HCT116 (cell line): ENCODE measurements at regions not wholly inside any gene's neighbourhood (a gene's known extent, or its start where the extent isn't known, plus 50 kb on each side); places are given as distances from the start of the nearest gene placed in this dataset.

ENCODE experiments used
- ATF3 ChIP-seq: IDR thresholded peaks from 2 replicates; pipeline ENCODE4 v1.6.1; 2012
- EZH2 ChIP-seq: fragments of 200-600 bp; sonication (generic); IDR thresholded peaks from 2 replicates; pipeline ENCODE4 v1.6.1; 2017; ENCODE audit warnings: antibody characterized with exemption, mixed run types
- EZH2phosphoT487 ChIP-seq: fragments of 200-600 bp; IDR thresholded peaks from 2 replicates; pipeline ENCODE4 v1.6.1; 2018; ENCODE audit warnings: antibody characterized with exemption, borderline replicate concordance
- JUND ChIP-seq: IDR thresholded peaks from 2 replicates; pipeline ENCODE4 v1.6.1; 2012
- POLR2A ChIP-seq: IDR thresholded peaks from 2 replicates; pipeline ENCODE4 v1.7.0; 2011; ENCODE audit warnings: borderline replicate concordance; ENCODE audit not compliant: insufficient read depth, insufficient read length; ENCODE audit errors: extremely low read depth
- POLR2AphosphoS5 ChIP-seq: IDR thresholded peaks from 2 replicates; pipeline ENCODE4 v1.6.1; 2011; ENCODE audit warnings: mild to moderate bottlenecking, low read depth, low read length, moderate library complexity
- RAD21 ChIP-seq: IDR thresholded peaks from 2 replicates; pipeline ENCODE4 v1.6.1; 2012; ENCODE audit warnings: low read depth, mild to moderate bottlenecking
- SIN3A ChIP-seq: IDR thresholded peaks from 2 replicates; pipeline ENCODE4 v1.6.1; 2012; ENCODE audit warnings: low read depth
- SP1 ChIP-seq: IDR thresholded peaks from 2 replicates; pipeline ENCODE4 v1.6.1; 2012; ENCODE audit warnings: low read depth
- TF ChIP-seq, protein P1 (sequence below), 3 experiments: fragments of 200-600 bp in 1 of 3; sonication (generic) in 1 of 3; IDR thresholded peaks in 2 of 3; conservative IDR thresholded peaks in 1 of 3; 2 replicates each; pipeline ENCODE4 v1.5.1; 2012 to 2017; ENCODE audit warnings: low read depth in 2 of 3, low read length in 2 of 3, antibody characterized with exemption in 1 of 3, borderline replicate concordance in 1 of 3, control low read depth in 1 of 3, mild to moderate bottlenecking in 1 of 3, mixed read lengths in 1 of 3, mixed run types in 1 of 3, moderate library complexity in 1 of 3; ENCODE audit not compliant: insufficient read depth in 1 of 3

- TF ChIP-seq ATF3 (no peak), POLR2AphosphoS5 (no peak), EZH2 (no peak), JUND (no peak), SIN3A (no peak), SP1 (no peak), POLR2A (no peak), RAD21 (no peak), EZH2phosphoT487 (no peak)
- TF ChIP-seq, protein P1, sequence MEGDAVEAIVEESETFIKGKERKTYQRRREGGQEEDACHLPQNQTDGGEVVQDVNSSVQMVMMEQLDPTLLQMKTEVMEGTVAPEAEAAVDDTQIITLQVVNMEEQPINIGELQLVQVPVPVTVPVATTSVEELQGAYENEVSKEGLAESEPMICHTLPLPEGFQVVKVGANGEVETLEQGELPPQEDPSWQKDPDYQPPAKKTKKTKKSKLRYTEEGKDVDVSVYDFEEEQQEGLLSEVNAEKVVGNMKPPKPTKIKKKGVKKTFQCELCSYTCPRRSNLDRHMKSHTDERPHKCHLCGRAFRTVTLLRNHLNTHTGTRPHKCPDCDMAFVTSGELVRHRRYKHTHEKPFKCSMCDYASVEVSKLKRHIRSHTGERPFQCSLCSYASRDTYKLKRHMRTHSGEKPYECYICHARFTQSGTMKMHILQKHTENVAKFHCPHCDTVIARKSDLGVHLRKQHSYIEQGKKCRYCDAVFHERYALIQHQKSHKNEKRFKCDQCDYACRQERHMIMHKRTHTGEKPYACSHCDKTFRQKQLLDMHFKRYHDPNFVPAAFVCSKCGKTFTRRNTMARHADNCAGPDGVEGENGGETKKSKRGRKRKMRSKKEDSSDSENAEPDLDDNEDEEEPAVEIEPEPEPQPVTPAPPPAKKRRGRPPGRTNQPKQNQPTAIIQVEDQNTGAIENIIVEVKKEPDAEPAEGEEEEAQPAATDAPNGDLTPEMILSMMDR (IDR thresholded peaks at IDR 0.05 in 2 of 3, conservative IDR thresholded peaks at IDR 0.05 in 1 of 3; ENCODE audit: borderline replicate concordance in 1 of 3, insufficient read depth in 1 of 3, low read depth in 2 of 3, low read length in 2 of 3) = no peak
Observed at GRCh38 chr3:82498186-82498585, 736.7 kb upstream of the GBE1 start.
